NB4 (cell line): ENCODE measurements at regions not wholly inside any gene's neighbourhood (a gene's known extent, or its start where the extent isn't known, plus 50 kb on each side); places are given as distances from the start of the nearest gene placed in this dataset.

Experiments used
- MYC ChIP-seq: IDR thresholded peaks from 2 replicates; pipeline ENCODE4 v1.6.1; 2011; ENCODE audit warnings: low read depth, low read length
- POLR2A ChIP-seq: IDR thresholded peaks from 2 replicates; pipeline ENCODE4 v1.6.1; 2011; ENCODE audit warnings: mild to moderate bottlenecking; ENCODE audit not compliant: insufficient read length; ENCODE audit errors: extremely low read depth
- TF ChIP-seq, protein P1 (sequence below): IDR thresholded peaks from one replicate; pipeline ENCODE4 v1.5.1; 2012; ENCODE audit warnings: low read depth, low read length
- TF ChIP-seq, protein P2 (sequence below): IDR thresholded peaks from 2 replicates; pipeline ENCODE4 v1.6.1; 2011; ENCODE audit warnings: low read depth, low read length

GRCh38 chr14:44775248-44775647, 186.5 kb downstream of the KLHL28 start:
- TF ChIP-seq, protein P1, sequence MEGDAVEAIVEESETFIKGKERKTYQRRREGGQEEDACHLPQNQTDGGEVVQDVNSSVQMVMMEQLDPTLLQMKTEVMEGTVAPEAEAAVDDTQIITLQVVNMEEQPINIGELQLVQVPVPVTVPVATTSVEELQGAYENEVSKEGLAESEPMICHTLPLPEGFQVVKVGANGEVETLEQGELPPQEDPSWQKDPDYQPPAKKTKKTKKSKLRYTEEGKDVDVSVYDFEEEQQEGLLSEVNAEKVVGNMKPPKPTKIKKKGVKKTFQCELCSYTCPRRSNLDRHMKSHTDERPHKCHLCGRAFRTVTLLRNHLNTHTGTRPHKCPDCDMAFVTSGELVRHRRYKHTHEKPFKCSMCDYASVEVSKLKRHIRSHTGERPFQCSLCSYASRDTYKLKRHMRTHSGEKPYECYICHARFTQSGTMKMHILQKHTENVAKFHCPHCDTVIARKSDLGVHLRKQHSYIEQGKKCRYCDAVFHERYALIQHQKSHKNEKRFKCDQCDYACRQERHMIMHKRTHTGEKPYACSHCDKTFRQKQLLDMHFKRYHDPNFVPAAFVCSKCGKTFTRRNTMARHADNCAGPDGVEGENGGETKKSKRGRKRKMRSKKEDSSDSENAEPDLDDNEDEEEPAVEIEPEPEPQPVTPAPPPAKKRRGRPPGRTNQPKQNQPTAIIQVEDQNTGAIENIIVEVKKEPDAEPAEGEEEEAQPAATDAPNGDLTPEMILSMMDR = no peak
- TF ChIP-seq POLR2A (no peak), MYC (no peak)
- TF ChIP-seq, protein P2, sequence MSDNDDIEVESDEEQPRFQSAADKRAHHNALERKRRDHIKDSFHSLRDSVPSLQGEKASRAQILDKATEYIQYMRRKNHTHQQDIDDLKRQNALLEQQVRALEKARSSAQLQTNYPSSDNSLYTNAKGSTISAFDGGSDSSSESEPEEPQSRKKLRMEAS = no peak
